Lower lobe of right lung (tissue), 2 donors: ENCODE measurements at regions not wholly inside any gene's neighbourhood (a gene's known extent, or its start where the extent isn't known, plus 50 kb on each side); places are given as distances from the start of the nearest gene placed in this dataset.

Experiments
- ATAC-seq, 2 donors: fragments of 200-7000 bp; cut with Tn5 transposase; one replicate each; pipeline ENCODE4 v1.9.1; 2020 to 2022; ENCODE audit warnings: mild to moderate bottlenecking in 2 of 2, moderate library complexity in 2 of 2
- DNase-seq: peaks from one replicate; pipeline ENCODE4 v3.0.0-alpha.2; 2020
- H3K27ac ChIP-seq: fragments of 200-600 bp; one replicate; pipeline ENCODE4 v1.8.0; 2022
- H3K27me3 ChIP-seq: fragments of 200-600 bp; one replicate; pipeline ENCODE4 v1.8.0; 2022; ENCODE audit warnings: low read depth
- H3K36me3 ChIP-seq: fragments of 200-600 bp; one replicate; pipeline ENCODE4 v1.8.0; 2022; ENCODE audit warnings: mild to moderate bottlenecking
- H3K4me1 ChIP-seq: fragments of 200-600 bp; one replicate; pipeline ENCODE4 v1.8.0; 2022
- H3K4me3 ChIP-seq: fragments of 200-600 bp; one replicate; pipeline ENCODE4 v1.8.0; 2022; ENCODE audit warnings: mild to moderate bottlenecking
- H3K9me3 ChIP-seq: fragments of 200-600 bp; one replicate; pipeline ENCODE4 v1.8.0; 2022
- intact Hi-C: fragments of 100-400 bp; cut with DNase I; formaldehyde crosslinking; loops from one replicate; pipeline ENCODE4 v1.11.0; 2022
- TF ChIP-seq, protein P1 (sequence below): fragments of 200-600 bp; IDR thresholded peaks from one replicate; pipeline ENCODE4 v1.8.0; 2022; ENCODE audit warnings: antibody characterized with exemption, mild to moderate bottlenecking
- donor health status: DM: no; HTN: yes; CAD: no; lungs with severe emphysema.

DNA sequence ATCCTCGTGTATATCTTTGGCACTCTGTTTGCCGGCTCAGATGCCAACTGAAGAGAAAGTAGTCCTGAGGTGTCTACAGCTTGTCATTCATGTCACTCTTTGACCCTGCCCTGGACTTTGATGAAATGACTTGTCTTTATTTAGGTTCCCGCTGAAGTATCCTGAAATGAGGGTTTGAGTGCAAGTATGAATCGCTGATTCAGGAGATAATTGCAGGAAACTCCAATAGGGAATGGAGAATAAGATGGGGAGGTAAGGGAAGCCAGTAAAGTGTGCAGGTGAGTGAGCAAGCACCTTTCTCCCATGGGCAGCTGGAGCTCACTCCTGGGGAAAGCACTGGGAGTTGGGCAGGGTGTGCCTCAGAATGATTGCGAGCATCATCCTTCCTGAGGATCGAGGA is 50.3 kb upstream of the ZFR start:
- TF ChIP-seq, protein P1, sequence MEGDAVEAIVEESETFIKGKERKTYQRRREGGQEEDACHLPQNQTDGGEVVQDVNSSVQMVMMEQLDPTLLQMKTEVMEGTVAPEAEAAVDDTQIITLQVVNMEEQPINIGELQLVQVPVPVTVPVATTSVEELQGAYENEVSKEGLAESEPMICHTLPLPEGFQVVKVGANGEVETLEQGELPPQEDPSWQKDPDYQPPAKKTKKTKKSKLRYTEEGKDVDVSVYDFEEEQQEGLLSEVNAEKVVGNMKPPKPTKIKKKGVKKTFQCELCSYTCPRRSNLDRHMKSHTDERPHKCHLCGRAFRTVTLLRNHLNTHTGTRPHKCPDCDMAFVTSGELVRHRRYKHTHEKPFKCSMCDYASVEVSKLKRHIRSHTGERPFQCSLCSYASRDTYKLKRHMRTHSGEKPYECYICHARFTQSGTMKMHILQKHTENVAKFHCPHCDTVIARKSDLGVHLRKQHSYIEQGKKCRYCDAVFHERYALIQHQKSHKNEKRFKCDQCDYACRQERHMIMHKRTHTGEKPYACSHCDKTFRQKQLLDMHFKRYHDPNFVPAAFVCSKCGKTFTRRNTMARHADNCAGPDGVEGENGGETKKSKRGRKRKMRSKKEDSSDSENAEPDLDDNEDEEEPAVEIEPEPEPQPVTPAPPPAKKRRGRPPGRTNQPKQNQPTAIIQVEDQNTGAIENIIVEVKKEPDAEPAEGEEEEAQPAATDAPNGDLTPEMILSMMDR, result no peak
- DNase-seq (no peak), ATAC-seq (no peak)
- H3K27me3 ChIP-seq, result no peaks in the 10 kb centered on the region
- H3K4me1 ChIP-seq, result peaks cover 5% of the 10 kb centered on the region
- no peak overlapping the region for H3K27ac ChIP-seq
- intact Hi-C loops, result no loop called here
- no peaks in the 10 kb centered on the region for H3K9me3 ChIP-seq
- no peak overlapping the region for H3K4me3 ChIP-seq
- H3K36me3 ChIP-seq, result no peaks in the 10 kb centered on the region
